Loucy (cell line): ENCODE measurements at regions not wholly inside any gene's neighbourhood (a gene's known extent, or its start where the extent isn't known, plus 50 kb on each side); places are given as distances from the start of the nearest gene placed in this dataset.

Source experiments
- H2AFZ ChIP-seq: fragments of 200-600 bp; sonication (generic); 2 replicates; pipeline ENCODE4 v1.6.0; 2016; ENCODE audit warnings: antibody characterized with exemption, mild to moderate bottlenecking, low read length, moderate library complexity
- H3F3A ChIP-seq: fragments of 200-600 bp; 2 replicates; pipeline ENCODE4 v1.6.0; 2016; ENCODE audit warnings: antibody characterized with exemption, low read depth, mild to moderate bottlenecking
- H3K27me3 ChIP-seq: fragments of 200-600 bp; sonication (generic); 2 replicates; pipeline ENCODE4 v1.6.1; 2014; ENCODE audit warnings: low read length, mild to moderate bottlenecking; ENCODE audit not compliant: insufficient read depth, poor library complexity, severe bottlenecking
- H3K36me3 ChIP-seq: fragments of 200-600 bp; sonication (generic); 2 replicates; pipeline ENCODE4 v1.6.1; 2016; ENCODE audit warnings: low read length; ENCODE audit not compliant: insufficient read depth
- H3K4me1 ChIP-seq: fragments of 200-600 bp; sonication (generic); 2 replicates; pipeline ENCODE4 v1.5.1; 2014; ENCODE audit warnings: low read length, mild to moderate bottlenecking; ENCODE audit not compliant: insufficient read depth, poor library complexity, severe bottlenecking
- H3K4me2 ChIP-seq: fragments of 200-600 bp; sonication (generic); 2 replicates; pipeline ENCODE4 v1.6.0; 2014; ENCODE audit warnings: antibody characterized with exemption, low read length, low read depth, mild to moderate bottlenecking; ENCODE audit not compliant: poor library complexity, severe bottlenecking
- H3K4me3 ChIP-seq: fragments of 200-600 bp; sonication (generic); 2 replicates; pipeline ENCODE4 v1.5.1; 2014; ENCODE audit warnings: low read length, mild to moderate bottlenecking, mixed read lengths; ENCODE audit not compliant: poor library complexity, severe bottlenecking
- H3K79me2 ChIP-seq: fragments of 200-600 bp; sonication (generic); 2 replicates; pipeline ENCODE4 v1.6.1; 2014; ENCODE audit warnings: low read length; ENCODE audit not compliant: insufficient read depth
- H3K9ac ChIP-seq: fragments of 200-600 bp; sonication (generic); 2 replicates; pipeline ENCODE4 v1.6.0; 2014; ENCODE audit warnings: mild to moderate bottlenecking, low read depth, low read length, moderate library complexity; ENCODE audit not compliant: poor library complexity, severe bottlenecking
- H3K9me2 ChIP-seq: fragments of 200-600 bp; sonication (generic); replicated peaks from 2 replicates; pipeline ENCODE4 v1.6.1; 2016; ENCODE audit warnings: low read depth, low read length, mixed read lengths
- H3K9me3 ChIP-seq: fragments of 200-600 bp; sonication (generic); 2 replicates; pipeline ENCODE4 v1.6.1; 2014; ENCODE audit warnings: mild to moderate bottlenecking, antibody characterized with exemption, low read length, low read depth; ENCODE audit not compliant: insufficient read depth
- H4K20me1 ChIP-seq: fragments of 200-600 bp; sonication (generic); 2 replicates; pipeline ENCODE4 v1.6.0; 2014; ENCODE audit warnings: antibody characterized with exemption, low read length, mild to moderate bottlenecking; ENCODE audit not compliant: insufficient read depth, poor library complexity, severe bottlenecking
- CTCF ChIP-seq: fragments of 200-600 bp; sonication (generic); conservative IDR thresholded peaks from 2 replicates; pipeline ENCODE4 v1.5.1; 2014; ENCODE audit warnings: mild to moderate bottlenecking, antibody characterized with exemption, low read length
- EZH2phosphoT487 ChIP-seq: fragments of 200-600 bp; IDR thresholded peaks from 2 replicates; pipeline ENCODE4 v1.6.1; 2018; ENCODE audit warnings: antibody characterized with exemption, mild to moderate bottlenecking, moderate library complexity, borderline replicate concordance

GRCh38 chr7:35871856-35872255 lies 71.0 kb downstream of the SEPTIN7 start:
- H3K4me3 ChIP-seq, result no peak overlapping the region
- no peaks in the 10 kb centered on the region for H3K4me1 ChIP-seq
- no peaks in the 10 kb centered on the region for H3K9me3 ChIP-seq
- H3K4me2 ChIP-seq, result no peak overlapping the region
- H3K36me3 ChIP-seq, result peaks cover 66% of the 10 kb centered on the region
- H3K9me2 ChIP-seq, result no peaks in the 10 kb centered on the region
- H3K27me3 ChIP-seq, result no peaks in the 10 kb centered on the region
- peaks cover 13% of the 10 kb centered on the region for H4K20me1 ChIP-seq
- TF ChIP-seq CTCF (no peak), EZH2phosphoT487 (no peak)
- no peak overlapping the region for H2AFZ ChIP-seq
- H3K79me2 ChIP-seq, result peaks cover 52% of the 10 kb centered on the region
- H3K9ac ChIP-seq, result no peak overlapping the region
- H3F3A ChIP-seq, result no peaks in the 10 kb centered on the region

GRCh38 chr7:35874886-35875285 lies 74.0 kb downstream of the SEPTIN7 start:
- Histone ChIP-seq H3K36me3 (peaks cover 68% of the 10 kb centered on the region), H3K4me2 (no peak overlapping the region), H3K27me3 (no peaks in the 10 kb centered on the region), H3K79me2 (peaks cover 28% of the 10 kb centered on the region; the same call in 1 of the 2 replicates), H3K4me3 (no peak overlapping the region), H3K9me2 (no peaks in the 10 kb centered on the region), H4K20me1 (peaks cover 10% of the 10 kb centered on the region), H3K9me3 (no peaks in the 10 kb centered on the region), H3F3A (no peaks in the 10 kb centered on the region), H3K9ac (no peak overlapping the region), H3K4me1 (no peaks in the 10 kb centered on the region), H2AFZ (no peak overlapping the region)
- no peak for TF ChIP-seq CTCF
- no peak for TF ChIP-seq EZH2phosphoT487

GRCh38 chr7:35875292-35875691 lies 74.4 kb downstream of the SEPTIN7 start:
- H3K36me3 ChIP-seq, result peaks cover 67% of the 10 kb centered on the region
- H4K20me1 ChIP-seq, result peaks cover 10% of the 10 kb centered on the region
- TF ChIP-seq EZH2phosphoT487 (no peak), CTCF (no peak)
- no peaks in the 10 kb centered on the region for H3F3A ChIP-seq
- no peak overlapping the region for H2AFZ ChIP-seq
- peaks cover 24% of the 10 kb centered on the region; the same call in 1 of the 2 replicates for H3K79me2 ChIP-seq
- H3K4me2 ChIP-seq, result no peak overlapping the region
- no peaks in the 10 kb centered on the region for H3K27me3 ChIP-seq
- no peak overlapping the region for H3K4me3 ChIP-seq
- no peaks in the 10 kb centered on the region for H3K9me2 ChIP-seq
- no peak overlapping the region for H3K9ac ChIP-seq
- no peaks in the 10 kb centered on the region for H3K9me3 ChIP-seq
- no peaks in the 10 kb centered on the region for H3K4me1 ChIP-seq
